Keratinocyte (primary cell): ENCODE measurements at regions not wholly inside any gene's neighbourhood (a gene's known extent, or its start where the extent isn't known, plus 50 kb on each side); places are given as distances from the start of the nearest gene placed in this dataset.

Experiments used
- CTCF ChIP-seq, 3 experiments: IDR thresholded peaks in 1 of 3; conservative IDR thresholded peaks in 1 of 3; optimal IDR thresholded peaks in 1 of 3; 2 replicates in 2 of 3; 3 replicates in 1 of 3; pipeline versions ENCODE3 to v1.5.1; 2011; ENCODE audit warnings: low read length in 3 of 3, mild to moderate bottlenecking in 3 of 3, moderate library complexity in 2 of 3, control low read depth in 1 of 3, inconsistent platforms in 1 of 3; ENCODE audit not compliant: insufficient read depth in 2 of 3; ENCODE audit errors: extremely low read depth in 1 of 3
- EZH2 ChIP-seq: IDR thresholded peaks from one replicate; pipeline ENCODE4 v1.6.1; 2012; ENCODE audit warnings: inconsistent platforms, mild to moderate bottlenecking, low read length, moderate library complexity

GRCh38 chr4:161249779-161250440, 913.9 kb downstream of the FSTL5 start:
- TF ChIP-seq CTCF (optimal IDR thresholded peaks at IDR 0.05 in 1 of 3, IDR thresholded peaks at IDR 0.05 in 1 of 3, conservative IDR thresholded peaks at IDR 0.05 in 1 of 3; ENCODE audit: extremely low read depth in 1 of 3, insufficient read depth in 2 of 3, low read length in 3 of 3) (no peak), EZH2 (no peak)
